Activated naive CD4-positive, alpha-beta T cell (primary cell): ENCODE measurements at regions not wholly inside any gene's neighbourhood (a gene's known extent, or its start where the extent isn't known, plus 50 kb on each side); places are given as distances from the start of the nearest gene placed in this dataset.
"Not testable (repeated sequence)": the region's sequence is repeated elsewhere in the genome, so short reads cannot be mapped to it uniquely, and the experiment has no call there.

Experiments
- DNase-seq, 4 experiments: peaks; one replicate each; lab custom pipeline; 2025; lab: John Stamatoyannopoulos, UW

- no peak for DNase-seq
Observed at GRCh38 chr4:33780952-33781791, 2463.1 kb downstream of the ARAP2 start.

GRCh38 chr4:33785843-33786242 lies 2458.5 kb downstream of the ARAP2 start:
- no peak for DNase-seq

- DNase-seq = no peak
Observed at GRCh38 chr4:33802578-33802977, 2441.7 kb downstream of the ARAP2 start.

- no peak for DNase-seq
Observed at GRCh38 chr4:33825685-33826084, 2418.6 kb downstream of the ARAP2 start.

- DNase-seq = not testable (repeated sequence)
Observed at GRCh38 chr4:33829356-33829755, 2415.0 kb downstream of the ARAP2 start.

GRCh38 chr4:33831442-33832066 lies 2412.8 kb downstream of the ARAP2 start:
- DNase-seq = no peak

GRCh38 chr4:33835764-33836163 lies 2408.6 kb downstream of the ARAP2 start:
- not testable (repeated sequence) for DNase-seq

GRCh38 chr4:33837043-33837838 lies 2407.1 kb downstream of the ARAP2 start:
- no peak for DNase-seq

GRCh38 chr4:33841120-33841519 lies 2403.2 kb downstream of the ARAP2 start:
- no peak for DNase-seq

- DNase-seq = no peak
Observed at GRCh38 chr4:33850371-33850902, 2393.9 kb downstream of the ARAP2 start.

GRCh38 chr4:33853670-33854069 lies 2390.6 kb downstream of the ARAP2 start:
- DNase-seq = not testable (repeated sequence)

- no peak for DNase-seq
Observed at GRCh38 chr4:33864290-33864859, 2379.9 kb downstream of the ARAP2 start.

GRCh38 chr4:33873791-33874190 lies 2370.5 kb downstream of the ARAP2 start:
- no peak for DNase-seq

GRCh38 chr4:33878710-33879109 lies 2365.6 kb downstream of the ARAP2 start:
- no peak for DNase-seq

GRCh38 chr4:33881176-33881575 lies 2363.1 kb downstream of the ARAP2 start:
- DNase-seq = no peak

- no peak for DNase-seq
Observed at GRCh38 chr4:33882246-33882990, 2361.9 kb downstream of the ARAP2 start.

GRCh38 chr4:33883111-33883510 lies 2361.2 kb downstream of the ARAP2 start:
- DNase-seq = no peak

- no peak for DNase-seq
Observed at GRCh38 chr4:33886356-33886755, 2358.0 kb downstream of the ARAP2 start.

- no peak for DNase-seq
Observed at GRCh38 chr4:33890841-33891240, 2353.5 kb downstream of the ARAP2 start.

GRCh38 chr4:33911959-33912358 lies 2332.4 kb downstream of the ARAP2 start:
- no peak for DNase-seq

GRCh38 chr4:33914386-33914785 lies 2329.9 kb downstream of the ARAP2 start:
- DNase-seq = no peak
